Ecto neural progenitor cell (in vitro differentiated cells): ENCODE measurements at regions not wholly inside any gene's neighbourhood (a gene's known extent, or its start where the extent isn't known, plus 50 kb on each side); places are given as distances from the start of the nearest gene placed in this dataset.
"Not testable (repeated sequence)": the region's sequence is repeated elsewhere in the genome, so short reads cannot be mapped to it uniquely, and the experiment has no call there.

Experiments used
- DNase-seq: peaks from one replicate; pipeline ENCODE4 v3.0.0-alpha.2; 2018; ENCODE audit warnings: low spot score

GRCh38 chr2:184203661-184204060 lies 394.7 kb upstream of the ZNF804A start:
- DNase-seq: no peak

- DNase-seq: no peak
Observed at GRCh38 chr2:184205048-184205596, 393.2 kb upstream of the ZNF804A start.

GRCh38 chr2:184206045-184206444 lies 392.3 kb upstream of the ZNF804A start:
- DNase-seq: no peak

- no peak for DNase-seq
Observed at GRCh38 chr2:184210329-184210728, 388.0 kb upstream of the ZNF804A start.

GRCh38 chr2:184215745-184216144 lies 382.6 kb upstream of the ZNF804A start:
- no peak for DNase-seq

- no peak for DNase-seq
Observed at GRCh38 chr2:184256611-184257010, 341.7 kb upstream of the ZNF804A start.

- no peak for DNase-seq
Observed at GRCh38 chr2:184261331-184261730, 337.0 kb upstream of the ZNF804A start.

GRCh38 chr2:184261818-184262217 lies 336.5 kb upstream of the ZNF804A start:
- DNase-seq: no peak

- no peak for DNase-seq
Observed at GRCh38 chr2:184268900-184269477, 329.3 kb upstream of the ZNF804A start.

GRCh38 chr2:184270660-184271059 lies 327.7 kb upstream of the ZNF804A start:
- no peak for DNase-seq

GRCh38 chr2:184272056-184272455 lies 326.3 kb upstream of the ZNF804A start:
- DNase-seq: no peak

GRCh38 chr2:184294831-184295230 lies 303.5 kb upstream of the ZNF804A start:
- no peak for DNase-seq

GRCh38 chr2:184297085-184297484 lies 301.2 kb upstream of the ZNF804A start:
- no peak for DNase-seq

GRCh38 chr2:184302506-184302905 lies 295.8 kb upstream of the ZNF804A start:
- no peak for DNase-seq

GRCh38 chr2:184304006-184304405 lies 294.3 kb upstream of the ZNF804A start:
- DNase-seq: no peak

GRCh38 chr2:184305105-184305504 lies 293.2 kb upstream of the ZNF804A start:
- DNase-seq: no peak

GRCh38 chr2:184308706-184309105 lies 289.6 kb upstream of the ZNF804A start:
- no peak for DNase-seq

GRCh38 chr2:184312970-184313369 lies 285.4 kb upstream of the ZNF804A start:
- no peak for DNase-seq

- no peak for DNase-seq
Observed at GRCh38 chr2:184314829-184315228, 283.5 kb upstream of the ZNF804A start.

GRCh38 chr2:184316921-184317320 lies 281.4 kb upstream of the ZNF804A start:
- DNase-seq: no peak

GRCh38 chr2:184322615-184323014 lies 275.7 kb upstream of the ZNF804A start:
- DNase-seq: no peak

- no peak for DNase-seq
Observed at GRCh38 chr2:184326066-184326465, 272.3 kb upstream of the ZNF804A start.

- not testable (repeated sequence) for DNase-seq
Observed at GRCh38 chr2:184327805-184328204, 270.5 kb upstream of the ZNF804A start.

GRCh38 chr2:184330561-184330960 lies 267.8 kb upstream of the ZNF804A start:
- not testable (repeated sequence) for DNase-seq
